ENCODE measurements at regions not wholly inside any gene's neighbourhood (a gene's known extent, or its start where the extent isn't known, plus 50 kb on each side); places are given as distances from the start of the nearest gene placed in this dataset.

GRCh38 chr5:39616131-39616530 lies 191.4 kb upstream of the DAB2 start:
- TF ChIP-seq EZH2phosphoT487 (IDR thresholded peaks at IDR 0.05; ENCODE audit: low read length) (no peak), CTCF (IDR thresholded peaks at IDR 0.05; ENCODE audit: low read length) (no peak), EZH2 (optimal IDR thresholded peaks at IDR 0.05; ENCODE audit: low read depth, low read length) (no peak)

All from MM.1S (cell line).